ENCODE measurements at regions not wholly inside any gene's neighbourhood (a gene's known extent, or its start where the extent isn't known, plus 50 kb on each side); places are given as distances from the start of the nearest gene placed in this dataset.

DNA sequence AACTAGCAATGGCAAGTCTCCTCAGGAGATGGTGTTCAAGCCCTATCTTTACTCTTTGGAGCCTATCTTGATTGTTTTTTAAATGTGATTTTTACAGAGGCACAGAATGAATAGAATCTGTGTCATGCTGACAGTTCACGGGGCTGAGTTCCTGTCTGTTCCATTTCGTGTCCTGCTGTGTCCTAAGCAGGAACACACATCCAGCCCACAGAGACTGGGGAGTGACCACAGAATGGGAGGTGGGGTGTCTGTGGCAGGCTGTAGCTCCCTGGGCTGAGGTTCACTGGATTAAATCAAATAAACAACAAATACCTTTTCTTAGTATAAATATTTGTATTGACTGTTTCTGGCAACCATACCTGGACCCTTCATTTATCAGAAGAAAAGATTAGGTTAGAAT lies 73.4 kb upstream of the CARD11 start:
- no peak for TF ChIP-seq POLR2A (IDR thresholded peaks at IDR 0.05; ENCODE audit: low read depth, low read length)
- no peak for TF ChIP-seq POLR2AphosphoS5 (IDR thresholded peaks at IDR 0.05; ENCODE audit: low read depth, low read length)
- no peak for TF ChIP-seq POU2F2 (IDR thresholded peaks at IDR 0.05; ENCODE audit: low read depth, low read length)
- no peak for TF ChIP-seq SPI1 (IDR thresholded peaks at IDR 0.05; ENCODE audit: low read depth, low read length)
- no peak for TF ChIP-seq TAF1 (IDR thresholded peaks at IDR 0.05; ENCODE audit: low read depth, low read length)
- no peak for TF ChIP-seq PAX5 (IDR thresholded peaks at IDR 0.05; ENCODE audit: insufficient read depth, low read length, severe bottlenecking)
